Progenitor cell of endocrine pancreas (in vitro differentiated cells): ENCODE measurements at regions not wholly inside any gene's neighbourhood (a gene's known extent, or its start where the extent isn't known, plus 50 kb on each side); places are given as distances from the start of the nearest gene placed in this dataset.

Experiments used
- DNase-seq: peaks from one replicate; pipeline ENCODE4 v3.0.0; 2021; ENCODE audit warnings: low spot score; ENCODE audit not compliant: unreplicated experiment
- H3K27ac Mint-ChIP-seq: 2 replicates; pipeline ENCODE4 v1.8.0; 2021; ENCODE audit warnings: mild to moderate bottlenecking, moderate library complexity, mixed read lengths
- H3K27me3 Mint-ChIP-seq: 2 replicates; pipeline ENCODE4 v1.8.0; 2021; ENCODE audit warnings: mixed read lengths
- H3K36me3 Mint-ChIP-seq: 2 replicates; pipeline ENCODE4 v1.8.0; 2022; ENCODE audit warnings: mixed read lengths; ENCODE audit not compliant: insufficient read depth
- H3K4me1 Mint-ChIP-seq: 2 replicates; pipeline ENCODE4 v1.8.0; 2021; ENCODE audit warnings: low read depth, mixed read lengths
- H3K4me3 Mint-ChIP-seq: 2 replicates; pipeline ENCODE4 v1.8.0; 2021; ENCODE audit warnings: low read depth, mild to moderate bottlenecking, moderate library complexity, mixed read lengths
- H3K9me3 Mint-ChIP-seq: 2 replicates; pipeline ENCODE4 v1.8.0; 2021; ENCODE audit warnings: low read depth, mixed read lengths
- CTCF ChIP-seq: fragments of 200-600 bp; sonication (generic); IDR thresholded peaks from one replicate; pipeline ENCODE4 v1.5.0; 2021; ENCODE audit warnings: antibody characterized with exemption, mild to moderate bottlenecking; ENCODE audit not compliant: unreplicated experiment

- H3K4me1 Mint-ChIP-seq: peaks cover 26% of the 10 kb centered on the region
- H3K9me3 Mint-ChIP-seq: peaks cover 3% of the 10 kb centered on the region
- H3K27me3 Mint-ChIP-seq: no peaks in the 10 kb centered on the region
- no peak for DNase-seq
- H3K36me3 Mint-ChIP-seq: no peaks in the 10 kb centered on the region
- no peak overlapping the region for H3K27ac Mint-ChIP-seq
- no peak overlapping the region for H3K4me3 Mint-ChIP-seq
- no peak for TF ChIP-seq CTCF
Observed at GRCh38 chr2:59585655-59586054, 967.8 kb downstream of the BCL11A start.

- Mint-ChIP-seq H3K27me3 (no peaks in the 10 kb centered on the region), H3K36me3 (no peaks in the 10 kb centered on the region), H3K27ac (no peak overlapping the region), H3K9me3 (peaks cover 3% of the 10 kb centered on the region), H3K4me1 (peaks cover 25% of the 10 kb centered on the region), H3K4me3 (no peak overlapping the region)
- no peak for DNase-seq
- TF ChIP-seq CTCF: peak; percentile 47
Observed at GRCh38 chr2:59584958-59585357, 968.5 kb downstream of the BCL11A start.

GRCh38 chr2:59583173-59583765 is 970.2 kb downstream of the BCL11A start:
- DNase-seq: no peak
- Mint-ChIP-seq H3K27ac (no peak overlapping the region), H3K4me1 (peaks cover 16% of the 10 kb centered on the region), H3K9me3 (peaks cover 3% of the 10 kb centered on the region), H3K4me3 (no peak overlapping the region), H3K27me3 (no peaks in the 10 kb centered on the region), H3K36me3 (no peaks in the 10 kb centered on the region)
- TF ChIP-seq CTCF: no peak

GRCh38 chr2:59578349-59578748 is 975.1 kb downstream of the BCL11A start:
- no peaks in the 10 kb centered on the region for H3K4me1 Mint-ChIP-seq
- no peak for TF ChIP-seq CTCF
- H3K27ac Mint-ChIP-seq: no peak overlapping the region
- H3K27me3 Mint-ChIP-seq: no peaks in the 10 kb centered on the region
- peaks cover 1% of the 10 kb centered on the region for H3K9me3 Mint-ChIP-seq
- no peak for DNase-seq
- H3K4me3 Mint-ChIP-seq: no peak overlapping the region
- no peaks in the 10 kb centered on the region for H3K36me3 Mint-ChIP-seq

GRCh38 chr2:59575191-59575590 is 978.3 kb downstream of the BCL11A start:
- Mint-ChIP-seq H3K4me1 (no peaks in the 10 kb centered on the region), H3K27ac (no peak overlapping the region), H3K9me3 (no peaks in the 10 kb centered on the region)

More at GRCh38 chr2:59575191-59575590, 978.3 kb downstream of the BCL11A start:
- H3K27me3 Mint-ChIP-seq: peaks cover 3% of the 10 kb centered on the region
- no peak for TF ChIP-seq CTCF
- no peaks in the 10 kb centered on the region for H3K36me3 Mint-ChIP-seq
- DNase-seq: no peak
- no peak overlapping the region for H3K4me3 Mint-ChIP-seq
